Activated T-cell treated with anti-CD3 and anti-CD28 coated beads, Interleukin-2, amount 50 U/mL, for 4 hours (primary cell): ENCODE measurements at regions not wholly inside any gene's neighbourhood (a gene's known extent, or its start where the extent isn't known, plus 50 kb on each side); places are given as distances from the start of the nearest gene placed in this dataset.
"Not testable (repeated sequence)": the region's sequence is repeated elsewhere in the genome, so short reads cannot be mapped to it uniquely, and the experiment has no call there.

Source experiments
- ATAC-seq, 2 donors: fragments of 200-7000 bp; cut with Tn5 transposase; one replicate each; pipeline ENCODE4 v1.10.0; 2021
- DNase-seq: peaks from one replicate; pipeline ENCODE4 v3.0.0-alpha.2; 2020
- H3K27me3 Mint-ChIP-seq: one replicate; pipeline ENCODE4 v1.8.0; 2021; ENCODE audit warnings: low read depth, mixed read lengths
- H3K36me3 Mint-ChIP-seq: one replicate; pipeline ENCODE4 v1.8.0; 2022; ENCODE audit warnings: mixed read lengths; ENCODE audit not compliant: insufficient read depth
- H3K4me1 Mint-ChIP-seq: one replicate; pipeline ENCODE4 v1.8.0; 2021; ENCODE audit warnings: low read depth, mixed read lengths
- H3K4me3 Mint-ChIP-seq: one replicate; pipeline ENCODE4 v1.8.0; 2021; ENCODE audit warnings: mild to moderate bottlenecking, moderate library complexity, mixed read lengths
- H3K9me3 Mint-ChIP-seq: one replicate; pipeline ENCODE4 v1.8.0; 2021; ENCODE audit warnings: mixed read lengths

DNA sequence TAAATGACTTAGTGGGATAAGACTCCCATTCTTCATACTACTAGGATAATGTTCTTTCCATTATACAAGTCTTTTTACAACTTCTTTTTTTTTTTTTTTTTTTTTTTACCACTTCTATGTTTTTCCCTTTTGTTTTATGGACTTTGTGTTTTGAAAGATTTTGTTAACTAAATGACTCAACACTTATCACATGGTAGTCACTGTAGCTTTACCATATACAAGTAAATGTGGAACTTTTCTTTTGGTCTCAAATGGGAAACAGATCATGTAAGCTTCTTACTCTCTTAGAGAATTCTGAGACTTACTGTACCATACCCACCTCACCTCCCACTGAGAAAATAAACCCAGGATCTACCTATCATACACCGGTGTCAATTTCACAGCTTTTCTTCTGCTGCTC lies 590.3 kb upstream of the CDH2 start:
- DNase-seq (no peak), ATAC-seq (no peak)
- H3K27me3 Mint-ChIP-seq, result no peaks in the 10 kb centered on the region
- H3K4me1 Mint-ChIP-seq, result no peaks in the 10 kb centered on the region
- H3K9me3 Mint-ChIP-seq, result peaks cover 18% of the 10 kb centered on the region
- H3K36me3 Mint-ChIP-seq, result no peaks in the 10 kb centered on the region
- H3K4me3 Mint-ChIP-seq, result no peak overlapping the region

DNA sequence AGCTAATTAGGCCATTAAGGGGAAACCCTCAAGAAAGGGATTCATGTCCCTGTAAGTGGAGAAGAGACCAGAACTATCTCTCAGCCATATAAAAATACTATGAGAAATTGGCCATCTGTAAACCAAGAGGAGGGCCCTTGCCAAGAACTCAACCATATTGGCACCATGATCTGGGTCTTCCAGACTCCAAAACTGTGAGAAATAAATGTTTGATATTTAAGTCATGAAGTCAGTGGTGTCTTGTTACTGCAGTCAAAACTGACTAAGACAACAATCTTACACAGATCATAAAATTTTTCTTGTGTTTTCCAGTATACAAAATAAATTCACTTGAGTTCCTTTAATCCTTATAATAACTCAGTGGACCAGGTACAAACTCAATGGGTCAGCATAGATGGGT lies 589.8 kb upstream of the CDH2 start:
- Mint-ChIP-seq H3K36me3 (no peaks in the 10 kb centered on the region), H3K27me3 (no peaks in the 10 kb centered on the region), H3K9me3 (peaks cover 21% of the 10 kb centered on the region), H3K4me3 (no peak overlapping the region), H3K4me1 (no peaks in the 10 kb centered on the region)
- no peak for DNase-seq
- ATAC-seq, result no peak

DNA sequence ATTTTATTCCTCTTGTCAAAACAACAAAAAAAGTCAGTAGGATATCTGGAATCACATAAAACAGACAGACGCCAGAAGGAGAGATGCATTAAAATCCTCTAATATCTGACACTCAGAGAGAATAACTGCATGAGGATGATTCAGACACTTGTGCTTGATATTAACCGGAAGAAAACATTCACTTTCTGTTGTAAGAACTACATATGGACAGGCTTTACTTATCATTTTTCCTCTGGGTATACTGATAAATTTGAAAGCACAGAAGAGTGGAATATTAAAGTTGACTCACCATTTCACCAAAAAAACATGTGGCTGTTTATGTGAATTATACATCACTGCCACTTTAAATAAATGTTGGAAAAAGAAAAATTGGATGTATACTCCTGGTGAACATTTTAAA lies 589.1 kb upstream of the CDH2 start:
- no peak for DNase-seq
- Mint-ChIP-seq H3K9me3 (peaks cover 20% of the 10 kb centered on the region), H3K4me1 (no peaks in the 10 kb centered on the region), H3K36me3 (no peaks in the 10 kb centered on the region), H3K4me3 (no peak overlapping the region), H3K27me3 (no peaks in the 10 kb centered on the region)
- ATAC-seq, result no peak

- H3K4me3 Mint-ChIP-seq, result no peak overlapping the region
- ATAC-seq, result no peak
- H3K9me3 Mint-ChIP-seq, result peaks cover 23% of the 10 kb centered on the region
- no peaks in the 10 kb centered on the region for H3K4me1 Mint-ChIP-seq
- H3K27me3 Mint-ChIP-seq, result no peaks in the 10 kb centered on the region
- no peak for DNase-seq
- no peaks in the 10 kb centered on the region for H3K36me3 Mint-ChIP-seq
These were observed 583.4 kb upstream of the CDH2 start for GRCh38 chr18:28760299-28760698.

DNA sequence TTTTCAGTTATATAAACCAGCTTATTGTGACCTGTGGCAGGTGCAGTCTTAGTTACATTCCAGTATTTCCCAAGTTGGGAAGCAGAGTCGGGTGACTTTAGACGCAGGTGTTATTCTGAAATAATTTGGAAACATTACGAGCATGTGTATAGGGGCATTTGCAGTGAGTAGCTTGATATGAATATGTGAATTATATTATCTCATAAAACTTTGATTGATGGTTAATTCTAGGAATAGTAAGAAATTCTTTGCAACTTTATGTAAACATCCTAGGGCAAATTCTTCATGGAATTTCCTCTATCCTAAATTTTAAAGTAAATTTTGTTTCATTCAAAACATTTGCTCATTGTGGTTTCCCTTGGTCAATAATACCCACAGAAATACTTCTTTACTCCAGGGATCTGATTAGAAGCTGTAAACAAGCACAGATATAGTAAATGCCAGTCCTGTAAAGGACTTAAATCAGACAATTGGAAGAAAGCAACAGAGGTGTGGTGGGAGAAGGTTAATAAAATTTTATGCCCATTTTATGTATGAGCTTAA lies 580.6 kb upstream of the CDH2 start:
- Mint-ChIP-seq H3K4me3 (no peak overlapping the region), H3K9me3 (peaks cover 20% of the 10 kb centered on the region)
- ATAC-seq, result no peak

GRCh38 chr18:28743115-28743514 lies 566.2 kb upstream of the CDH2 start:
- Mint-ChIP-seq H3K4me1 (no peaks in the 10 kb centered on the region), H3K4me3 (no peak overlapping the region), H3K27me3 (no peaks in the 10 kb centered on the region), H3K36me3 (no peaks in the 10 kb centered on the region), H3K9me3 (peaks cover 23% of the 10 kb centered on the region)
- ATAC-seq, result no peak
- DNase-seq, result no peak

More for the DNA sequence above, 580.6 kb upstream of the CDH2 start:
- Mint-ChIP-seq H3K4me1 (no peaks in the 10 kb centered on the region), H3K36me3 (no peaks in the 10 kb centered on the region), H3K27me3 (no peaks in the 10 kb centered on the region)
- DNase-seq, result no peak

DNA sequence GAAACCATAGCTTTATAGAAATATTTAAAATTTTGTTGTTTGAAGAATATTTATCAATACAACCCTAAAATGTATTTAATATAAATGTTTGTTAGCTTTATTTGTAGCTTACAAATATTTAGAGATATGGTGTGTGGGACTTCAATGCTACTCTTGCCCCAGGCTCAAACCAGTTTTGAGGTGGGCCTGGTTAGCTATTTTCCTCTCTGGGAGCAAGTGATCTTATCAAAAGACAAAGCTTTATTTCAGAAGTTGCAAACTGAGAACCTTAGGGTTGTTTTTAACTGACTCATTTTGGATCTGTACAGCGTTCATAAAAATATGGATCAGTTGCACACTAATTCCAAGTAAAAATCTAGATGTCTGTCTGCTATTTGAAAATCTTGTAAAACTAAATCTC lies 563.6 kb upstream of the CDH2 start:
- peaks cover 11% of the 10 kb centered on the region for H3K9me3 Mint-ChIP-seq
- no peak overlapping the region for H3K4me3 Mint-ChIP-seq
- ATAC-seq (no peak), DNase-seq (no peak)
- no peaks in the 10 kb centered on the region for H3K27me3 Mint-ChIP-seq
- H3K4me1 Mint-ChIP-seq, result no peaks in the 10 kb centered on the region
- no peaks in the 10 kb centered on the region for H3K36me3 Mint-ChIP-seq

- Mint-ChIP-seq H3K4me3 (no peak overlapping the region), H3K36me3 (no peaks in the 10 kb centered on the region), H3K9me3 (peaks cover 25% of the 10 kb centered on the region), H3K4me1 (no peaks in the 10 kb centered on the region), H3K27me3 (no peaks in the 10 kb centered on the region)
- DNase-seq (no peak), ATAC-seq (no peak)
These were observed 560.0 kb upstream of the CDH2 start for GRCh38 chr18:28736951-28737350.

- no peak overlapping the region for H3K4me3 Mint-ChIP-seq
- no peaks in the 10 kb centered on the region for H3K36me3 Mint-ChIP-seq
- H3K27me3 Mint-ChIP-seq, result no peaks in the 10 kb centered on the region
- DNase-seq (no peak), ATAC-seq (no peak)
- no peaks in the 10 kb centered on the region for H3K4me1 Mint-ChIP-seq
- H3K9me3 Mint-ChIP-seq, result peaks cover 25% of the 10 kb centered on the region
These were observed 559.3 kb upstream of the CDH2 start for GRCh38 chr18:28736223-28736622.

DNA sequence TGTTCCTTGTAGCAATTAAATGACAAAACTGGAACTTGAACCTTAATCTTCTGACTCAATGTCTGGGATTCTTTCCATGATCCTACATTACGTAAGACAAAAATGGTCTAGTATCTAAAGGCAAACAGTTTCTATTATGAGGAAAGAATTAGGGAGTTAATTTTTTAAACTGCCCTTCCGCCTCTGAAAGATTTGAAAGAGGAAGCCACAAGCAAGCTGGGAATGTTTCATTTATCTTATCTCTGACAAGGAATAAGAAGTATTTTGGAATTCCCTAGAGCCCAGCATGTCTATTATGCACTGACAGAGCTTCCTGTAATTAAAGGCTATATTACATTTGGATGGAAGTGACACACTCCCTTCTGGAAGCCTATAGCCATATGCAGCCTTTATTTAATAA lies 558.8 kb upstream of the CDH2 start:
- Mint-ChIP-seq H3K4me1 (no peaks in the 10 kb centered on the region), H3K27me3 (no peaks in the 10 kb centered on the region), H3K4me3 (no peak overlapping the region), H3K9me3 (peaks cover 21% of the 10 kb centered on the region), H3K36me3 (no peaks in the 10 kb centered on the region)
- ATAC-seq, result no peak
- DNase-seq, result no peak

- Mint-ChIP-seq H3K36me3 (no peaks in the 10 kb centered on the region), H3K4me3 (no peak overlapping the region), H3K9me3 (peaks cover 18% of the 10 kb centered on the region), H3K4me1 (no peaks in the 10 kb centered on the region), H3K27me3 (no peaks in the 10 kb centered on the region)
- ATAC-seq, result no peak
- no peak for DNase-seq
These were observed 552.4 kb upstream of the CDH2 start for GRCh38 chr18:28729321-28729720.

GRCh38 chr18:28728891-28729290 lies 552.0 kb upstream of the CDH2 start:
- no peak for ATAC-seq
- Mint-ChIP-seq H3K27me3 (no peaks in the 10 kb centered on the region), H3K36me3 (no peaks in the 10 kb centered on the region), H3K9me3 (peaks cover 16% of the 10 kb centered on the region), H3K4me3 (no peak overlapping the region), H3K4me1 (no peaks in the 10 kb centered on the region)
- DNase-seq, result no peak

DNA sequence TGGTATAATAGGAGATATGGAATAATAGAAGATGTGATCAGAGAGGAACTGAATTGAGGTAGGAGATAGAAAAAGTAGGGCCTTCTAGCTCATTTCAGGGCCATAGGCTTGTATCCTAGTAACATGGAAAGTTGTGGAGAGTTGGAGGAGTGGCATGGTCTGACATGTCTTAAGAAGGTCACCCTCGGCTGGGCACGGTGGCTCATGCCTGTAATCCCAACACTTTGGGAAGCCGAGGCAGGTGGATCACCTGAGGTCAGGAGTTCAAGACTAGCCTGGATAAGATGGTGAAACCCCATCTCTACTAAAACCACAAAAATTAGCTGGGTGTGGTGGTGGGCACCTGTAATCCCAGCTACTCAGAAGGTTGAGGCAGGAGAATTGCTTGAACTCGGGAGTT lies 550.3 kb upstream of the CDH2 start:
- not testable (repeated sequence) for H3K27me3 Mint-ChIP-seq, H3K4me1 Mint-ChIP-seq, ATAC-seq, DNase-seq, H3K4me3 Mint-ChIP-seq, H3K36me3 Mint-ChIP-seq, H3K9me3 Mint-ChIP-seq

DNA sequence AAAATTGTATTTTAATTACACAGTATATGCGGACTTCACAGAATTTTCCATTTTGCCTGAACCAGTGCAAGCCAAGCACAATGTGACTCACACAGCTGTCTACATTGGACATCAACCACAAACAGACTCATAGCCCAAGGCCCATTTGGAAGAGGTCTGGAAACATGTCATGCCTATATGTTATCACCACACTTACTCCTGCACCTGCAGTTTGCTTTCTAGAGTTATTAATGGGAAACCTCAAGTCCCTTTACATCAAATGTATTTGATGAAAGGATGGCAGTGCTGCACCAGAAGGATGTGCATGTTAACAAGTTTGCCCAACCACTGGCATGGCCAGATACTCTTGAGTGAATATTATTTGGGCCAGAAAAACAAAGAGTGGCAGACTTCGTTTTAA lies 548.9 kb upstream of the CDH2 start:
- no peaks in the 10 kb centered on the region for H3K36me3 Mint-ChIP-seq
- no peaks in the 10 kb centered on the region for H3K27me3 Mint-ChIP-seq
- DNase-seq, result no peak
- H3K4me1 Mint-ChIP-seq, result no peaks in the 10 kb centered on the region
- no peak overlapping the region for H3K4me3 Mint-ChIP-seq
- peaks cover 12% of the 10 kb centered on the region for H3K9me3 Mint-ChIP-seq
- no peak for ATAC-seq

DNA sequence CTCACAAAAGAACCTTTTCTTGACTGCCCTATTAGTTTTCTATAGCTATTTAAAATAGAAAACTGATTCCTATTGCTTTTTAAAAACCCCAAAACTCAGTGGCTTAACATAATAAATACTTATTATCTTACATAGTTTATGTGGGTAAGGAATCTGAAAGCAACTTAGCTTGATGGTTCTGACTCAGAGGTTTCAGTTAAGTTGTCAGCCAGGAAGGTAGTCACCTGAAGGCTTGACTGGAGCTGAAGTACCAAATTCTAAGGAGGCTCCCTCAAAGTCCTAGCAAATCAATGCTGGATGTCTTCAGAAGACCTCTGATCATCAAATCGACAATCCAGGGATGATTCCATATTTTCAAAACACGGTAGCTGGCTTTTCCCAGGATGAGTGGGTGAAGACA lies 546.6 kb upstream of the CDH2 start:
- no peak for ATAC-seq
- no peaks in the 10 kb centered on the region for H3K27me3 Mint-ChIP-seq

DNA sequence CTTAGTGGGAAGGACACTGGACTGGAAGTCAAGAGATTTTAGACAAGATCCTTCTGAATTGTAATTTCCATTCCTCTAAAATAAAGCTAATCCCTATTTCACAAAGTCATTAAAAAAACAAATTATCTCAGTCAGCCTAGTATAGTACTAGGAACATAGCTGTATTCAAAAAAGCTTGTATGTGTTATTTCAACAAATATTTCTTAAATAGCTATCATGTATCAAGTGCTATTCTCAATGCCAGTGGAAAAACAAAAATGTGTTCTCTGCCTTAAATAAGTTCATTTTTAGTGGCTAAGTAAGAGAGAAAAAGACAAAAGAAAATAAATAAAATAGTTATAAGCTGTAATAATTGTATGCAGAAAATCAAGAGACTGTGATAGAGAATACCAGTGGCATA lies 541.8 kb upstream of the CDH2 start:
- Mint-ChIP-seq H3K4me3 (no peak overlapping the region), H3K4me1 (no peaks in the 10 kb centered on the region), H3K36me3 (no peaks in the 10 kb centered on the region), H3K9me3 (peaks cover 26% of the 10 kb centered on the region), H3K27me3 (no peaks in the 10 kb centered on the region)
- DNase-seq, result no peak
- ATAC-seq, result no peak

More for the DNA sequence above, 546.6 kb upstream of the CDH2 start:
- DNase-seq, result no peak
- H3K4me3 Mint-ChIP-seq, result no peak overlapping the region
- H3K36me3 Mint-ChIP-seq, result no peaks in the 10 kb centered on the region
- no peaks in the 10 kb centered on the region for H3K4me1 Mint-ChIP-seq
- peaks cover 16% of the 10 kb centered on the region for H3K9me3 Mint-ChIP-seq
